Kidney (tissue), 13 donors: ENCODE measurements at regions not wholly inside any gene's neighbourhood (a gene's known extent, or its start where the extent isn't known, plus 50 kb on each side); places are given as distances from the start of the nearest gene placed in this dataset.
A peak's percentile ranks its signal among the peaks of the same experiment; 100 is the strongest.

Source experiments
- DNase-seq, 5 donors: peaks; one replicate each; pipeline ENCODE4 v3.0.0-alpha.2; 2013 to 2020
- FAIRE-seq: peaks from 2 replicates; lab custom pipeline; 2012; peaks lifted over from hg19 to GRCh38; lab: Jason Lieb, UNC
- H3K27ac ChIP-seq, 2 donors: one replicate each; pipeline ENCODE4 v1.7.0; 2013; ENCODE audit warnings: low read depth in 2 of 2, low read length in 2 of 2, inconsistent platforms in 1 of 2
- H3K27me3 ChIP-seq: one replicate; pipeline ENCODE4 v1.7.1; 2013; ENCODE audit warnings: low read length, inconsistent platforms; ENCODE audit not compliant: control insufficient read depth, insufficient read depth
- H3K36me3 ChIP-seq, 3 donors: one replicate each; pipeline versions ENCODE4 v1.7.0 to v1.7.1; 2013; ENCODE audit warnings: low read length in 3 of 3, control low read depth in 1 of 3, inconsistent platforms in 1 of 3; ENCODE audit not compliant: insufficient read depth in 3 of 3, control insufficient read depth in 2 of 3
- H3K4me1 ChIP-seq, 3 donors: one replicate each; pipeline versions ENCODE4 v1.7.0 to v1.7.1; 2013; ENCODE audit warnings: low read length in 3 of 3, inconsistent platforms in 1 of 3, low read depth in 1 of 3; ENCODE audit not compliant: control insufficient read depth in 2 of 3, insufficient read depth in 2 of 3
- H3K4me3 ChIP-seq, 3 donors: one replicate each; pipeline versions ENCODE4 v1.7.0 to v1.8.1; 2013; ENCODE audit warnings: low read length in 3 of 3, control low read depth in 1 of 3, inconsistent platforms in 1 of 3
- H3K9ac ChIP-seq, 3 donors: one replicate each; pipeline versions ENCODE4 v1.7.0 to v1.7.1; 2013; ENCODE audit warnings: low read length in 3 of 3, control low read depth in 1 of 3, inconsistent platforms in 1 of 3
- H3K9me3 ChIP-seq, 3 donors: one replicate each; pipeline versions ENCODE4 v1.7.0 to v1.7.1; 2013; ENCODE audit warnings: low read length in 3 of 3, control low read depth in 1 of 3, inconsistent platforms in 1 of 3; ENCODE audit not compliant: control insufficient read depth in 2 of 3, insufficient read depth in 1 of 3
- CTCF ChIP-seq: IDR thresholded peaks from 3 replicates; pipeline ENCODE4 v1.5.1; 2012; ENCODE audit warnings: mild to moderate bottlenecking, moderate library complexity, borderline replicate concordance; ENCODE audit not compliant: insufficient read depth; ENCODE audit errors: extremely low read depth
- intact Hi-C: fragments of 100-400 bp; cut with DNase I; formaldehyde crosslinking; loops from one replicate; pipeline ENCODE4 v1.11.1; 2022
- donor health status: control.
- donor health status: control.
- donor health status: control.
- donor health status: control.
- donor health status: control.
- donor health status: DM: yes; HTN: yes; CAD: no.
- donor health status: Normal renal cell carcinoma (clear cell type).

GRCh38 chr10:65010845-65011244 lies 1489.6 kb downstream of the REEP3 start:
- intact Hi-C loops: no loop called here
- Histone ChIP-seq H3K27me3 (no peaks in the 10 kb centered on the region), H3K27ac (no peak overlapping the region), H3K4me3 (no peak overlapping the region), H3K9me3 (no peaks in the 10 kb centered on the region), H3K4me1 (no peaks in the 10 kb centered on the region), H3K9ac (no peak overlapping the region), H3K36me3 (no peaks in the 10 kb centered on the region)
- DNase-seq (no peak), FAIRE-seq (no peak)
- TF ChIP-seq CTCF: no peak

GRCh38 chr10:65017523-65017922 lies 1496.3 kb downstream of the REEP3 start:
- intact Hi-C loops: no loop called here
- H3K36me3 ChIP-seq: no peaks in the 10 kb centered on the region
- no peak for DNase-seq
- H3K27ac ChIP-seq: no peak overlapping the region
- no peaks in the 10 kb centered on the region for H3K27me3 ChIP-seq
- no peak for TF ChIP-seq CTCF
- no peaks in the 10 kb centered on the region for H3K4me1 ChIP-seq
- H3K4me3 ChIP-seq: no peak overlapping the region
- FAIRE-seq: no peak
- H3K9me3 ChIP-seq: no peaks in the 10 kb centered on the region
- H3K9ac ChIP-seq: no peak overlapping the region

- peak; percentile 82 for FAIRE-seq
- H3K4me1 ChIP-seq: no peaks in the 10 kb centered on the region
- no peaks in the 10 kb centered on the region for H3K36me3 ChIP-seq
- no peaks in the 10 kb centered on the region for H3K9me3 ChIP-seq
- no peak for DNase-seq
- no peak for TF ChIP-seq CTCF
- no peak overlapping the region for H3K27ac ChIP-seq
- H3K4me3 ChIP-seq: no peak overlapping the region
- H3K9ac ChIP-seq: no peak overlapping the region
- H3K27me3 ChIP-seq: no peaks in the 10 kb centered on the region
- intact Hi-C loops: no loop called here
Observed at GRCh38 chr10:65024886-65025285, 1503.7 kb downstream of the REEP3 start.

- FAIRE-seq: no peak
Observed at GRCh38 chr10:65030263-65030662, 1509.1 kb downstream of the REEP3 start.

More at GRCh38 chr10:65030263-65030662, 1509.1 kb downstream of the REEP3 start:
- Histone ChIP-seq H3K9me3 (peaks cover 0 to 15% (median 7%) of the 10 kb centered on the region in 3 donors), H3K27ac (no peak overlapping the region), H3K4me1 (no peaks in the 10 kb centered on the region), H3K27me3 (no peaks in the 10 kb centered on the region), H3K36me3 (no peaks in the 10 kb centered on the region), H3K4me3 (no peak overlapping the region), H3K9ac (no peak overlapping the region)
- DNase-seq: no peak
- intact Hi-C loops: no loop called here
- no peak for TF ChIP-seq CTCF
